ENCODE measurements at regions not wholly inside any gene's neighbourhood (a gene's known extent, or its start where the extent isn't known, plus 50 kb on each side); places are given as distances from the start of the nearest gene placed in this dataset.
A peak's percentile ranks its signal among the peaks of the same experiment; 100 is the strongest.

GRCh38 chr2:190805843-190806242 lies 74.8 kb upstream of the GLS start:
- CTCF ChIA-PET, result interaction anchor here (1.2 kb wide), 1 partner anchor 461 kb away, joined by 4 read pairs; no protein-coding TSS in a partner anchor
- intact Hi-C loops (cut with micrococcal nuclease; ENCODE audit: unreplicated experiment), result loop anchor here (2.0 to 10.0 kb wide), 3 partner anchors 169 to 423 kb away; no protein-coding TSS in a partner anchor
- H3K4me1 Mint-ChIP-seq (ENCODE audit: low read depth, unreplicated experiment), result peaks cover 44% of the 10 kb centered on the region
- no peaks in the 10 kb centered on the region for H3K27me3 Mint-ChIP-seq (ENCODE audit: unreplicated experiment)
- no peak for DNase-seq
- no peak overlapping the region for H3K4me3 Mint-ChIP-seq (ENCODE audit: low read depth, unreplicated experiment)
- no peaks in the 10 kb centered on the region for H3K9me3 Mint-ChIP-seq (ENCODE audit: low read depth, unreplicated experiment)
- H3K36me3 Mint-ChIP-seq (ENCODE audit: insufficient read depth, unreplicated experiment), result no peaks in the 10 kb centered on the region
- BruUV-seq (replicated peaks), result no TSS peak
- no peak for TF ChIP-seq CTCF (IDR thresholded peaks at IDR 0.05; ENCODE audit: unreplicated experiment)
- H3K27ac Mint-ChIP-seq (ENCODE audit: unreplicated experiment), result no peak overlapping the region

GRCh38 chr2:190807886-190808285 lies 72.7 kb upstream of the GLS start:
- no peak overlapping the region for H3K4me3 Mint-ChIP-seq (ENCODE audit: low read depth, unreplicated experiment)
- H3K27me3 Mint-ChIP-seq (ENCODE audit: unreplicated experiment), result no peaks in the 10 kb centered on the region
- no peaks in the 10 kb centered on the region for H3K36me3 Mint-ChIP-seq (ENCODE audit: insufficient read depth, unreplicated experiment)
- intact Hi-C loops (cut with micrococcal nuclease; ENCODE audit: unreplicated experiment), result loop anchor here (10.0 kb wide), 1 partner anchor 283 kb away; no protein-coding TSS in a partner anchor
- DNase-seq, result no peak
- no TSS peak for BruUV-seq (replicated peaks)
- no peak for TF ChIP-seq CTCF (IDR thresholded peaks at IDR 0.05; ENCODE audit: unreplicated experiment)
- H3K27ac Mint-ChIP-seq (ENCODE audit: unreplicated experiment), result no peak overlapping the region
- CTCF ChIA-PET, result no interaction called here
- no peaks in the 10 kb centered on the region for H3K9me3 Mint-ChIP-seq (ENCODE audit: low read depth, unreplicated experiment)
- peaks cover 31% of the 10 kb centered on the region for H3K4me1 Mint-ChIP-seq (ENCODE audit: low read depth, unreplicated experiment)

- H3K4me1 Mint-ChIP-seq (ENCODE audit: low read depth, unreplicated experiment), result peaks cover 31% of the 10 kb centered on the region
- CTCF ChIA-PET, result interaction anchor here (1.1 kb wide), 1 partner anchor 11 kb away, joined by 4 read pairs; no protein-coding TSS in a partner anchor
Measured at GRCh38 chr2:190809139-190809764, 71.4 kb upstream of the GLS start.

GRCh38 chr2:190809876-190810525 lies 70.6 kb upstream of the GLS start:
- H3K9me3 Mint-ChIP-seq (ENCODE audit: low read depth, unreplicated experiment), result no peaks in the 10 kb centered on the region
- DNase-seq, result no peak
- no peak overlapping the region for H3K4me3 Mint-ChIP-seq (ENCODE audit: low read depth, unreplicated experiment)
- H3K27me3 Mint-ChIP-seq (ENCODE audit: unreplicated experiment), result no peaks in the 10 kb centered on the region
- no peaks in the 10 kb centered on the region for H3K36me3 Mint-ChIP-seq (ENCODE audit: insufficient read depth, unreplicated experiment)
- CTCF ChIA-PET, result interaction anchor here (1.1 kb wide), 1 partner anchor 10 kb away, joined by 4 read pairs; no protein-coding TSS in a partner anchor
- intact Hi-C loops (cut with micrococcal nuclease; ENCODE audit: unreplicated experiment), result loop anchor here (10.0 kb wide), 1 partner anchor 285 kb away; no protein-coding TSS in a partner anchor
- no peak for TF ChIP-seq CTCF (IDR thresholded peaks at IDR 0.05; ENCODE audit: unreplicated experiment)
- peaks cover 24% of the 10 kb centered on the region for H3K4me1 Mint-ChIP-seq (ENCODE audit: low read depth, unreplicated experiment)
- peak overlapping the region; percentile 28 for H3K27ac Mint-ChIP-seq (ENCODE audit: unreplicated experiment)
- no TSS peak for BruUV-seq (replicated peaks)

More at GRCh38 chr2:190809139-190809764, 71.4 kb upstream of the GLS start:
- DNase-seq, result peak; percentile 34
- Mint-ChIP-seq H3K4me3 (ENCODE audit: low read depth, unreplicated experiment) (no peak overlapping the region), H3K36me3 (ENCODE audit: insufficient read depth, unreplicated experiment) (no peaks in the 10 kb centered on the region), H3K27me3 (ENCODE audit: unreplicated experiment) (no peaks in the 10 kb centered on the region), H3K9me3 (ENCODE audit: low read depth, unreplicated experiment) (no peaks in the 10 kb centered on the region), H3K27ac (ENCODE audit: unreplicated experiment) (peak overlapping the region; percentile 28)
- TF ChIP-seq CTCF (IDR thresholded peaks at IDR 0.05; ENCODE audit: unreplicated experiment), result no peak
- intact Hi-C loops (cut with micrococcal nuclease; ENCODE audit: unreplicated experiment), result loop anchor here (10.0 kb wide), 1 partner anchor 284 kb away; no protein-coding TSS in a partner anchor
- BruUV-seq (replicated peaks), result no TSS peak

Measured in Calu3 (cell line).